ENCODE measurements at regions not wholly inside any gene's neighbourhood (a gene's known extent, or its start where the extent isn't known, plus 50 kb on each side); places are given as distances from the start of the nearest gene placed in this dataset.

GRCh38 chr3:79887213-79887612 lies 119.4 kb upstream of the ROBO1 start:
- no peak overlapping the region for H3K4me3 ChIP-seq
- H3K36me3 ChIP-seq (replicated peaks in 1 of 2; ENCODE audit: insufficient read depth in 1 of 2, low read depth in 2 of 2), result no peaks in the 10 kb centered on the region
- DNase-seq (no peak), ATAC-seq (no peak)
- TF ChIP-seq POLR2A (IDR thresholded peaks at IDR 0.05), result no peak
- TF ChIP-seq CTCF (IDR thresholded peaks at IDR 0.05), result no peak
- WGBS, 2 donors, result 69 to 77% methylated on average over 2 of the region's 2 CpGs
- intact Hi-C loops (cut with DNase I), result no loop called here
- H3K9me3 ChIP-seq, result no peaks in the 10 kb centered on the region
- no peak overlapping the region for H3K27ac ChIP-seq
- no peaks in the 10 kb centered on the region for H3K4me1 ChIP-seq
- H3K27me3 ChIP-seq, result no peaks in the 10 kb centered on the region

- WGBS, 2 donors, result 50 to 57% methylated on average over 4 of the region's 4 CpGs
- no peak for TF ChIP-seq POLR2A (IDR thresholded peaks at IDR 0.05)
- TF ChIP-seq CTCF (IDR thresholded peaks at IDR 0.05), result no peak
- Histone ChIP-seq H3K27ac (no peak overlapping the region), H3K9me3 (no peaks in the 10 kb centered on the region), H3K4me1 (no peaks in the 10 kb centered on the region), H3K4me3 (no peak overlapping the region), H3K27me3 (no peaks in the 10 kb centered on the region), H3K36me3 (replicated peaks in 1 of 2; ENCODE audit: insufficient read depth in 1 of 2, low read depth in 2 of 2) (no peaks in the 10 kb centered on the region)
- DNase-seq (no peak), ATAC-seq (no peak)
- intact Hi-C loops (cut with DNase I), result no loop called here
These were observed 118.4 kb upstream of the ROBO1 start for GRCh38 chr3:79886204-79886603.

GRCh38 chr3:79885407-79885806 lies 117.6 kb upstream of the ROBO1 start:
- H3K4me3 ChIP-seq, result no peak overlapping the region
- intact Hi-C loops (cut with DNase I), result no loop called here
- no peaks in the 10 kb centered on the region for H3K9me3 ChIP-seq
- H3K4me1 ChIP-seq, result no peaks in the 10 kb centered on the region
- no peaks in the 10 kb centered on the region for H3K36me3 ChIP-seq (replicated peaks in 1 of 2; ENCODE audit: insufficient read depth in 1 of 2, low read depth in 2 of 2)
- TF ChIP-seq POLR2A (IDR thresholded peaks at IDR 0.05), result no peak
- TF ChIP-seq CTCF (IDR thresholded peaks at IDR 0.05), result no peak
- no peak overlapping the region for H3K27ac ChIP-seq
- H3K27me3 ChIP-seq, result no peaks in the 10 kb centered on the region
- no peak for ATAC-seq
- 22 to 24% methylated on average over 4 of the region's 4 CpGs for WGBS, 2 donors
- DNase-seq, result no peak

GRCh38 chr3:79884354-79884753 lies 116.6 kb upstream of the ROBO1 start:
- WGBS, 2 donors, result 69 to 73% methylated on average over 3 of the region's 3 CpGs
- H3K27me3 ChIP-seq, result no peaks in the 10 kb centered on the region
- TF ChIP-seq POLR2A (IDR thresholded peaks at IDR 0.05) (no peak), CTCF (IDR thresholded peaks at IDR 0.05) (no peak)
- DNase-seq, result no peak
- H3K4me3 ChIP-seq, result no peak overlapping the region
- H3K36me3 ChIP-seq (replicated peaks in 1 of 2; ENCODE audit: insufficient read depth in 1 of 2, low read depth in 2 of 2), result no peaks in the 10 kb centered on the region
- no peaks in the 10 kb centered on the region for H3K9me3 ChIP-seq
- H3K4me1 ChIP-seq, result no peaks in the 10 kb centered on the region
- H3K27ac ChIP-seq, result no peak overlapping the region
- intact Hi-C loops (cut with DNase I), result no loop called here
- ATAC-seq, result no peak

GRCh38 chr3:79881431-79881830 lies 113.6 kb upstream of the ROBO1 start:
- no peak for ATAC-seq
- intact Hi-C loops (cut with DNase I), result no loop called here
- WGBS, 2 donors, result 43 to 77% methylated on average over 1 of the region's 1 CpG

More at GRCh38 chr3:79881431-79881830, 113.6 kb upstream of the ROBO1 start:
- no peaks in the 10 kb centered on the region for H3K36me3 ChIP-seq (replicated peaks in 1 of 2; ENCODE audit: insufficient read depth in 1 of 2, low read depth in 2 of 2)
- no peak for TF ChIP-seq POLR2A (IDR thresholded peaks at IDR 0.05)
- TF ChIP-seq CTCF (IDR thresholded peaks at IDR 0.05), result no peak
- H3K4me1 ChIP-seq, result no peaks in the 10 kb centered on the region
- DNase-seq, result no peak
- no peaks in the 10 kb centered on the region for H3K9me3 ChIP-seq
- no peaks in the 10 kb centered on the region for H3K27me3 ChIP-seq
- H3K27ac ChIP-seq, result no peak overlapping the region
- H3K4me3 ChIP-seq, result no peak overlapping the region
